SKM-1 treated with dmso at 0.1 percent for 144 hours (cell line): ENCODE measurements at regions not wholly inside any gene's neighbourhood (a gene's known extent, or its start where the extent isn't known, plus 50 kb on each side); places are given as distances from the start of the nearest gene placed in this dataset.

Source experiments
- DNase-seq: peaks from one replicate; lab custom pipeline; 2025; ENCODE audit not compliant: unreplicated experiment; lab: John Stamatoyannopoulos, UW

- DNase-seq, result no peak
Measured at GRCh38 chr4:85391071-85391470, 83.9 kb upstream of the ARHGAP24 start.

- DNase-seq, result no peak
Measured at GRCh38 chr4:85391589-85392410, 83.2 kb upstream of the ARHGAP24 start.

DNA sequence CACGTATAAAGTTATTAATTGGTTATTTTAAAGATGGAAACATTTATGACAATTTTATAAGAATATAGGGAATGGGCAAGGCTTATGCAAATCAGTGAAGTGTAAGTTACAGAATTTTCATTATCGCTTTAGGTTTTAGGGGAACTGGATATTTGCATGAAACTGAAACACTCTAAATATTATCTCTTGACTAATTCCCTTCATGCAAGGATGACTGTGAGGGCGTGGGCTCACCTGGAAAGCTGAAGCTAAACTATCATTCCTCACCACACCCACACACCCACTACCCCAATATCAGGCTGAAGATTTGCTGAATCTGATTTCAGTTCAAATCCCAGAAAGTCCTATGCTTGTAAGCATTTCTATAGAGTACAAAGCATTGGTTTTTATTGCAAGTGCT, 81.7 kb upstream of the ARHGAP24 start:
- no peak for DNase-seq

DNA sequence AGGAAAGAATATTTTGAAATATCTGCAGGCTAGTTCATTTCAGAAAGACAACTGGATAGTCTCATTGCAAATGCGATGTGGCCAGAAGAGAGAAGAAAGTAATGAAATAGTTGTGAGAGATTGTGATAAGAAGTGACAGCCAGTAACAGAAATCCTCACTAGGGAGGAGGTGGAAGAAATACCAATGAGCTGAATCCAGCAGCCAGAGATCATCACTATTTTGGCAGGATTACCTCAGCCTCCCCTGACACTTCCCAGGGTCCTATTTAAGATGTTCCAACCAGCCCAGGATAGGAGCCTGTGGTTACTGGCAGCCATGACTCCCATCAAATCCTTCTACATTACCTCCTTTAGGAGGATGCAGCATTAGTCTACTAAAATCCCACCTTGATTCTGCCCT, 76.7 kb upstream of the ARHGAP24 start:
- DNase-seq, result no peak

GRCh38 chr4:85399270-85399669, 75.7 kb upstream of the ARHGAP24 start:
- DNase-seq, result no peak

DNA sequence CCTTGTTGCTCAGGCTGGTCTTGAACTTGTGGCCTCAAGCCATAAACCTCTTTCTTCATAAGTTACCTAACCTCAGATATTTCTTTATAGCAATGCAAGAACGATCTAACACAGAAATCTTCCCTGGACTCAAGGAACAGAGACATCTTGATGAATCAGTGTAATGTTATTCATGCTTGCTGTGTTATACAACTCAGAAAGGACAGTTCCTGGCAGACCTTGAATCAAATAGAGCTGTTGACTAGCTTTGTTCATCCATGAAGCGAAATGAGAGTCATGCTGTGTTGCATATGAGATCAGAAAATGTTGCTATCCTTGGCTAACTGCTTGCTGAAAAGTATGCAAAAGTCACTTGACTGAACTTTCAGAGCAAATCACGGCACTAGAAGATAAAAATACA, 72.6 kb upstream of the ARHGAP24 start:
- DNase-seq, result no peak

GRCh38 chr4:85406185-85406584, 68.8 kb upstream of the ARHGAP24 start:
- no peak for DNase-seq

- no peak for DNase-seq
Measured at GRCh38 chr4:85407546-85407945, 67.4 kb upstream of the ARHGAP24 start.

DNA sequence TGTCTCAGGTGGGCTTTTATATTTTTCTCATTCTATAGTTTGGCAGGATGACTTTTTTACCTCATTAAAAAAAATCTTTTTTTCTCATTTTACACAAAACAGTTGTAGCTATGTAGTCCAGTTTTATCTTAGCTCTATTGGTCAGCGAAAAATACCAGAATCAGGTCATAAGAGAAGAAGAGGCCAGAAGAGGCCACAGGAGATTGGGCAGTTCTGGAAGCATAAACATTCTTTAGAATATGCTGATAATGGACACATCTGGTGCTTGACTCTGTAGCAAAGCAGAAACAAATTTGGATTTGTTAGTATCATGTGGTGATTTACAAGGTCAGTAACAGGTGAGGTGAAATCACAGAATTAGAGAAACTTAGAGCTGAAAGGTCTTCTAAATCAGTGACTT, 66.6 kb upstream of the ARHGAP24 start:
- DNase-seq, result no peak

DNA sequence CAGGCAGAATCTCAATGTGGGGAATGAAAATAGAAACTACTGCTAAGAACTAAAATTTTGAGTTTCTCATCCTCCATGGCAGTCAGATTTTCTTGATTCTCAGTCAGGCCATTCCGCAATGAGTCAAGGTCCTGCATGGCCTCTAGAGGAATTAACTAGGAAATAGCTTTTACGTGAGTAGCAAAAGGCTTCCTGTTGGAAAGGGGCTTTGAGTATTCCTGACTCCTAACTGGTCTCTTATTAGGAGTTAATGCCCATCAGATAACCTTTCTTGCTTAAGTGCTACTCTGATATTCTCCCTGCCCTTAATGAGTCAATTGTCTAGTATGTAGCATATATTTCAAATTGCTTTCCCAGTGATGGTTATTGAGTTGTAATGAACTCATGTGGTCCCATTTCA, 65.7 kb upstream of the ARHGAP24 start:
- no peak for DNase-seq

GRCh38 chr4:85411386-85411785, 63.6 kb upstream of the ARHGAP24 start:
- no peak for DNase-seq

- DNase-seq, result no peak
Measured at GRCh38 chr4:85414972-85415371, 60.0 kb upstream of the ARHGAP24 start.

DNA sequence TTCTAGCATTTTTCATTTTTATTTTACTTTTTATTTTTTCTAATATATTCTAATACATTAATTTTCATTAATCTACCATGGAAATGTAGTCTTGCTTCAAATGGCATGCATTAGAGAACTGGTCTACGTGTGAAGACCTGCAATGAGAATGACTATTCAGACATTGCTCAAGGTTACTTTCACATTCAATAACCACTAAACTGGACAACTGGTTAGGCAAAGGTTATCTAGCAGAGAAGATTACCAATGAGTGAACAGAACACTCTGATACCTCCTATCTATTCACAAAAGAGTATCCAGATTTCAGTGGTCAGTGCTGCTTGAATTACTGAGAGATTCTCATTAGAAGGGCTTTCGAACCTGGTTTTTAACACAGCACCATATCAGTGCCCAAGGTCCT, 58.9 kb upstream of the ARHGAP24 start:
- no peak for DNase-seq

GRCh38 chr4:85419103-85419502, 55.8 kb upstream of the ARHGAP24 start:
- DNase-seq, result no peak

- no peak for DNase-seq
Measured at GRCh38 chr4:85420831-85421230, 54.1 kb upstream of the ARHGAP24 start.

DNA sequence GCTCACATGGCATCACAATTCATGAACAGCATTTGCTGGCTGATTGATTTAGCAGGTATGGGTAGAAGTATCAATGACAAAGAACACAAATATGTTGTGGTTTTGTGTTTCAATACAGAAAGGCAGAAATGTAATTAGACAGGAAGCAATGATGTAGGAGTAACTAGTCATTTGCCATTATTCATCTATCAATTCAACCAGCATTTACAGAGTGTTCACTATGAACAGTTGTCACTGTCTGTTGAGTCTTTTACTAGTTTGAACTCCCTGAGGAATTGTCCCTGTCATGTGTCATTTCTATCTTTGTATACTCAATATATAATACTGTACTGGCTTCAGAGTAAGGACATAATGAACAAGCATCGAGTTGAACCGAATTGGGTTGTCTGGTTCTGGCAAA, 51.5 kb upstream of the ARHGAP24 start:
- DNase-seq, result no peak
